WTC11 (cell line): ENCODE measurements at regions not wholly inside any gene's neighbourhood (a gene's known extent, or its start where the extent isn't known, plus 50 kb on each side); places are given as distances from the start of the nearest gene placed in this dataset.
"Not testable (repeated sequence)": the region's sequence is repeated elsewhere in the genome, so short reads cannot be mapped to it uniquely, and the experiment has no call there.

ENCODE experiments used
- CTCF ChIP-seq: fragments of 200-600 bp; IDR thresholded peaks from 2 replicates; pipeline ENCODE4 v1.8.0; 2022; ENCODE audit warnings: antibody characterized with exemption
- SP1 ChIP-seq: sonication (generic); formaldehyde crosslinking; conservative IDR thresholded peaks from 2 replicates; pipeline ENCODE4 v1.8.1; 2022; ENCODE audit warnings: missing genetic modification reagents

- not testable (repeated sequence) for TF ChIP-seq CTCF; SP1 (CRISPR knock-in tag)
Measured at GRCh38 chr21:5039926-5040325, 5481.5 kb upstream of the TPTE start.
